HEK293 (cell line): ENCODE measurements at regions not wholly inside any gene's neighbourhood (a gene's known extent, or its start where the extent isn't known, plus 50 kb on each side); places are given as distances from the start of the nearest gene placed in this dataset.

ENCODE experiments used
- CTCF ChIA-PET: fragments of 350-600 bp; formaldehyde crosslinking; extraction: SDS; loops from one replicate; lab custom pipeline; 2021; ENCODE audit warnings: antibody characterized with exemption; lab: Yijun Ruan, JAX
- POLR2A ChIA-PET: fragments of 300-600 bp; formaldehyde crosslinking; extraction: SDS; loops from one replicate; lab custom pipeline; 2020; ENCODE audit warnings: antibody characterized with exemption, inconsistent platforms; lab: Yijun Ruan, JAX
- H3K27ac ChIP-seq: fragments of 200-500 bp; sonication (Bioruptor generic); 2 replicates; pipeline ENCODE4 v1.5.1; 2014; ENCODE audit warnings: low read depth, low read length, control low read depth, inconsistent platforms; ENCODE audit errors: extremely low read depth
- H3K36me3 ChIP-seq, 2 experiments: fragments of 200-500 bp in 1 of 2; sonication (Bioruptor generic) in 1 of 2; 1 replicate in 1 of 2; 2 replicates in 1 of 2; pipeline ENCODE4 v1.5.1; 2014 to 2017; ENCODE audit warnings: inconsistent platforms in 2 of 2, low read length in 2 of 2; ENCODE audit not compliant: control insufficient read depth in 2 of 2, insufficient read depth in 1 of 2
- H3K4me1 ChIP-seq: fragments of 200-500 bp; sonication (Bioruptor generic); 2 replicates; pipeline ENCODE4 v1.5.1; 2014; ENCODE audit warnings: mild to moderate bottlenecking, low read length, inconsistent platforms; ENCODE audit not compliant: control insufficient read depth, insufficient read depth
- H3K4me3 ChIP-seq: 2 replicates; pipeline ENCODE4 v1.5.1; 2011; ENCODE audit warnings: low read depth, mild to moderate bottlenecking, control low read depth, low read length, moderate library complexity
- H3K9me3 ChIP-seq: fragments of 200-500 bp; sonication (Bioruptor generic); 2 replicates; pipeline ENCODE4 v1.5.1; 2014; ENCODE audit warnings: low read depth, low read length, inconsistent platforms; ENCODE audit not compliant: control insufficient read depth, insufficient read depth
- AEBP2 ChIP-seq: fragments of 450-650 bp; formaldehyde crosslinking; IDR thresholded peaks from 2 replicates; pipeline ENCODE4 v1.5.1; 2016; ENCODE audit warnings: missing biosample characterization, missing genetic modification characterization, borderline replicate concordance
- BCL11B ChIP-seq: fragments of 450-650 bp; formaldehyde crosslinking; IDR thresholded peaks from 2 replicates; pipeline ENCODE4 v1.5.1; 2016; ENCODE audit warnings: low read depth, missing biosample characterization, missing genetic modification characterization
- IKZF3 ChIP-seq: fragments of 450-650 bp; IDR thresholded peaks from 2 replicates; pipeline ENCODE4 v1.5.0; 2018; ENCODE audit warnings: missing biosample characterization, mild to moderate bottlenecking, missing genetic modification characterization, moderate library complexity
- MEIS1 ChIP-seq: sonication (generic); formaldehyde crosslinking; IDR thresholded peaks from 2 replicates; pipeline ENCODE4 v1.8.1; 2022; ENCODE audit warnings: missing genetic modification reagents, mild to moderate bottlenecking, borderline replicate concordance
- MYNN ChIP-seq: fragments of 450-650 bp; formaldehyde crosslinking; IDR thresholded peaks from 2 replicates; pipeline ENCODE4 v1.5.1; 2016; ENCODE audit warnings: missing biosample characterization, missing genetic modification characterization, borderline replicate concordance
- MZF1 ChIP-seq: fragments of 450-650 bp; formaldehyde crosslinking; IDR thresholded peaks from 2 replicates; pipeline ENCODE4 v1.5.1; 2017; ENCODE audit warnings: missing biosample characterization, missing genetic modification characterization, borderline replicate concordance
- PRDM1 ChIP-seq: fragments of 450-650 bp; formaldehyde crosslinking; IDR thresholded peaks from 2 replicates; pipeline ENCODE4; 2016; ENCODE audit warnings: missing biosample characterization, missing genetic modification characterization
- PRDM4 ChIP-seq: fragments of 450-650 bp; formaldehyde crosslinking; IDR thresholded peaks from 2 replicates; pipeline ENCODE4 v1.5.1; 2017; ENCODE audit warnings: missing biosample characterization, missing genetic modification characterization
- RBAK ChIP-seq: fragments of 450-650 bp; formaldehyde crosslinking; IDR thresholded peaks from 2 replicates; pipeline ENCODE4 v1.5.1; 2016; ENCODE audit warnings: missing biosample characterization, missing genetic modification characterization
- SP7 ChIP-seq: fragments of 450-650 bp; formaldehyde crosslinking; IDR thresholded peaks from 2 replicates; pipeline ENCODE4 v1.5.1; 2016; ENCODE audit warnings: missing biosample characterization, missing genetic modification characterization
- ZBTB7A ChIP-seq: fragments of 450-650 bp; formaldehyde crosslinking; IDR thresholded peaks from 2 replicates; pipeline ENCODE4 v1.5.1; 2016; ENCODE audit warnings: low read depth, missing biosample characterization, missing genetic modification characterization
- ZFP37 ChIP-seq: fragments of 450-650 bp; formaldehyde crosslinking; IDR thresholded peaks from 2 replicates; pipeline ENCODE4 v1.5.1; 2016; ENCODE audit warnings: missing biosample characterization, missing genetic modification characterization
- ZNF248 ChIP-seq: fragments of 450-650 bp; formaldehyde crosslinking; IDR thresholded peaks from 2 replicates; pipeline ENCODE4 v1.5.1; 2017; ENCODE audit warnings: missing biosample characterization, missing genetic modification characterization
- ZNF350 ChIP-seq: fragments of 450-650 bp; formaldehyde crosslinking; IDR thresholded peaks from 2 replicates; pipeline ENCODE4 v1.5.0; 2017; ENCODE audit warnings: missing biosample characterization, mild to moderate bottlenecking, missing genetic modification characterization
- ZNF362 ChIP-seq: fragments of 450-650 bp; formaldehyde crosslinking; IDR thresholded peaks from 2 replicates; pipeline ENCODE4 v1.5.1; 2016; ENCODE audit warnings: missing biosample characterization, missing genetic modification characterization
- ZNF394 ChIP-seq: fragments of 450-650 bp; formaldehyde crosslinking; IDR thresholded peaks from 2 replicates; pipeline ENCODE4 v1.5.1; 2016; ENCODE audit warnings: missing biosample characterization, missing genetic modification characterization, mild to moderate bottlenecking, moderate library complexity, borderline replicate concordance
- ZNF791 ChIP-seq: fragments of 450-650 bp; formaldehyde crosslinking; IDR thresholded peaks from 2 replicates; pipeline ENCODE4 v1.5.1; 2016; ENCODE audit warnings: missing biosample characterization, missing genetic modification characterization
- ZSCAN23 ChIP-seq: fragments of 450-650 bp; formaldehyde crosslinking; IDR thresholded peaks from 2 replicates; pipeline ENCODE4 v1.5.1; 2016; ENCODE audit warnings: missing biosample characterization, missing genetic modification characterization
- TF ChIP-seq, protein P1 (sequence below): fragments of 450-650 bp; formaldehyde crosslinking; conservative IDR thresholded peaks from 2 replicates; pipeline ENCODE4 v1.5.1; 2016; ENCODE audit warnings: low read depth, missing biosample characterization, missing genetic modification characterization
- TF ChIP-seq, protein P2 (sequence below): fragments of 450-650 bp; formaldehyde crosslinking; IDR thresholded peaks from 2 replicates; pipeline ENCODE4 v1.5.1; 2016; ENCODE audit warnings: missing biosample characterization, missing genetic modification characterization, low read depth

- no peak for TF ChIP-seq ZNF362 (tag by site-specific recombination)
- no peak for TF ChIP-seq PRDM1 (tag by site-specific recombination)
- no peak for TF ChIP-seq IKZF3 (tag by site-specific recombination)
- TF ChIP-seq ZNF248, result no peak
- no peak for TF ChIP-seq MEIS1 (CRISPR knock-in tag)
- no peak for TF ChIP-seq MYNN
- TF ChIP-seq BCL11B, result no peak
- TF ChIP-seq, protein P1, sequence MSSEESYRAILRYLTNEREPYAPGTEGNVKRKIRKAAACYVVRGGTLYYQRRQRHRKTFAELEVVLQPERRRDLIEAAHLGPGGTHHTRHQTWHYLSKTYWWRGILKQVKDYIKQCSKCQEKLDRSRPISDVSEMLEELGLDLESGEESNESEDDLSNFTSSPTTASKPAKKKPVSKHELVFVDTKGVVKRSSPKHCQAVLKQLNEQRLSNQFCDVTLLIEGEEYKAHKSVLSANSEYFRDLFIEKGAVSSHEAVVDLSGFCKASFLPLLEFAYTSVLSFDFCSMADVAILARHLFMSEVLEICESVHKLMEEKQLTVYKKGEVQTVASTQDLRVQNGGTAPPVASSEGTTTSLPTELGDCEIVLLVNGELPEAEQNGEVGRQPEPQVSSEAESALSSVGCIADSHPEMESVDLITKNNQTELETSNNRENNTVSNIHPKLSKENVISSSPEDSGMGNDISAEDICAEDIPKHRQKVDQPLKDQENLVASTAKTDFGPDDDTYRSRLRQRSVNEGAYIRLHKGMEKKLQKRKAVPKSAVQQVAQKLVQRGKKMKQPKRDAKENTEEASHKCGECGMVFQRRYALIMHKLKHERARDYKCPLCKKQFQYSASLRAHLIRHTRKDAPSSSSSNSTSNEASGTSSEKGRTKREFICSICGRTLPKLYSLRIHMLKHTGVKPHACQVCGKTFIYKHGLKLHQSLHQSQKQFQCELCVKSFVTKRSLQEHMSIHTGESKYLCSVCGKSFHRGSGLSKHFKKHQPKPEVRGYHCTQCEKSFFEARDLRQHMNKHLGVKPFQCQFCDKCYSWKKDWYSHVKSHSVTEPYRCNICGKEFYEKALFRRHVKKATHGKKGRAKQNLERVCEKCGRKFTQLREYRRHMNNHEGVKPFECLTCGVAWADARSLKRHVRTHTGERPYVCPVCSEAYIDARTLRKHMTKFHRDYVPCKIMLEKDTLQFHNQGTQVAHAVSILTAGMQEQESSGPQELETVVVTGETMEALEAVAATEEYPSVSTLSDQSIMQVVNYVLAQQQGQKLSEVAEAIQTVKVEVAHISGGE, result no peak
- TF ChIP-seq ZNF791 (tag by site-specific recombination), result no peak
These were observed 168.2 kb upstream of the ZNF267 start (continued) for GRCh38 chr16:31705371-31705770.

GRCh38 chr16:31706318-31706717 is 167.3 kb upstream of the ZNF267 start:
- POLR2A ChIA-PET, result no interaction called here
- Histone ChIP-seq H3K9me3 (no peaks in the 10 kb centered on the region), H3K27ac (no peak overlapping the region), H3K36me3 (peaks cover 0 to 85% of the 10 kb centered on the region in 2 experiments; a peak in 2 of 3 replicates), H3K4me1 (no peaks in the 10 kb centered on the region; the same call in 1 of the 2 replicates), H3K4me3 (no peak overlapping the region)
- TF ChIP-seq ZSCAN23 (tag by site-specific recombination), result no peak
- TF ChIP-seq, protein P2, sequence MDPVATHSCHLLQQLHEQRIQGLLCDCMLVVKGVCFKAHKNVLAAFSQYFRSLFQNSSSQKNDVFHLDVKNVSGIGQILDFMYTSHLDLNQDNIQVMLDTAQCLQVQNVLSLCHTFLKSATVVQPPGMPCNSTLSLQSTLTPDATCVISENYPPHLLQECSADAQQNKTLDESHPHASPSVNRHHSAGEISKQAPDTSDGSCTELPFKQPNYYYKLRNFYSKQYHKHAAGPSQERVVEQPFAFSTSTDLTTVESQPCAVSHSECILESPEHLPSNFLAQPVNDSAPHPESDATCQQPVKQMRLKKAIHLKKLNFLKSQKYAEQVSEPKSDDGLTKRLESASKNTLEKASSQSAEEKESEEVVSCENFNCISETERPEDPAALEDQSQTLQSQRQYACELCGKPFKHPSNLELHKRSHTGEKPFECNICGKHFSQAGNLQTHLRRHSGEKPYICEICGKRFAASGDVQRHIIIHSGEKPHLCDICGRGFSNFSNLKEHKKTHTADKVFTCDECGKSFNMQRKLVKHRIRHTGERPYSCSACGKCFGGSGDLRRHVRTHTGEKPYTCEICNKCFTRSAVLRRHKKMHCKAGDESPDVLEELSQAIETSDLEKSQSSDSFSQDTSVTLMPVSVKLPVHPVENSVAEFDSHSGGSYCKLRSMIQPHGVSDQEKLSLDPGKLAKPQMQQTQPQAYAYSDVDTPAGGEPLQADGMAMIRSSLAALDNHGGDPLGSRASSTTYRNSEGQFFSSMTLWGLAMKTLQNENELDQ, result no peak
- no peak for TF ChIP-seq ZBTB7A (tag by site-specific recombination)
- no peak for TF ChIP-seq ZNF350
- no peak for TF ChIP-seq ZNF394 (tag by site-specific recombination)
- TF ChIP-seq RBAK (tag by site-specific recombination), result no peak
- TF ChIP-seq ZNF362 (tag by site-specific recombination), result no peak
- CTCF ChIA-PET, result no interaction called here

GRCh38 chr16:31706925-31707324 is 166.7 kb upstream of the ZNF267 start:
- Histone ChIP-seq H3K9me3 (no peaks in the 10 kb centered on the region), H3K27ac (no peak overlapping the region), H3K36me3 (peaks cover 0 to 81% of the 10 kb centered on the region in 2 experiments; a peak in 2 of 3 replicates), H3K4me3 (no peak overlapping the region), H3K4me1 (no peaks in the 10 kb centered on the region)
- ChIA-PET POLR2A (no interaction called here), CTCF (no interaction called here)
- TF ChIP-seq MZF1 (tag by site-specific recombination) (no peak), PRDM4 (tag by site-specific recombination) (no peak), AEBP2 (tag by site-specific recombination) (no peak), ZNF791 (tag by site-specific recombination) (no peak), SP7 (tag by site-specific recombination) (no peak), ZFP37 (tag by site-specific recombination) (no peak)
